NCI-H1092 (cell line): ENCODE measurements at regions not wholly inside any gene's neighbourhood (a gene's known extent, or its start where the extent isn't known, plus 50 kb on each side); places are given as distances from the start of the nearest gene placed in this dataset.

Experiments used
- DNase-seq: peaks from one replicate; lab custom pipeline; 2025; lab: John Stamatoyannopoulos, UW

GRCh38 chr18:60445341-60445740 is 72.8 kb upstream of the MC4R start:
- no peak for DNase-seq

- no peak for DNase-seq
These were observed 74.2 kb upstream of the MC4R start for GRCh38 chr18:60446821-60447220.

GRCh38 chr18:60448487-60449267 is 76.1 kb upstream of the MC4R start:
- DNase-seq: no peak

GRCh38 chr18:60452421-60452820 is 79.8 kb upstream of the MC4R start:
- no peak for DNase-seq

- DNase-seq: no peak
These were observed 94.1 kb upstream of the MC4R start for GRCh38 chr18:60466677-60467076.

- DNase-seq: no peak
These were observed 97.0 kb upstream of the MC4R start for GRCh38 chr18:60469387-60470100.

- DNase-seq: no peak
These were observed 99.1 kb upstream of the MC4R start for GRCh38 chr18:60471652-60472051.

- no peak for DNase-seq
These were observed 112.6 kb upstream of the MC4R start for GRCh38 chr18:60485201-60485600.

GRCh38 chr18:60493066-60493465 is 120.5 kb upstream of the MC4R start:
- no peak for DNase-seq

GRCh38 chr18:60499675-60500074 is 127.1 kb upstream of the MC4R start:
- no peak for DNase-seq

- no peak for DNase-seq
These were observed 128.4 kb upstream of the MC4R start for GRCh38 chr18:60500960-60501359.

GRCh38 chr18:60502591-60502990 is 130.0 kb upstream of the MC4R start:
- DNase-seq: no peak

GRCh38 chr18:60503199-60503598 is 130.6 kb upstream of the MC4R start:
- DNase-seq: no peak

- no peak for DNase-seq
These were observed 133.6 kb upstream of the MC4R start for GRCh38 chr18:60506190-60506589.

- no peak for DNase-seq
These were observed 134.1 kb upstream of the MC4R start for GRCh38 chr18:60506682-60507081.

GRCh38 chr18:60508108-60508507 is 135.5 kb upstream of the MC4R start:
- peak; percentile 14 for DNase-seq

- DNase-seq: no peak
These were observed 162.0 kb upstream of the MC4R start for GRCh38 chr18:60534538-60534937.

GRCh38 chr18:60537074-60537473 is 164.5 kb upstream of the MC4R start:
- DNase-seq: no peak

GRCh38 chr18:60538891-60539290 is 166.3 kb upstream of the MC4R start:
- no peak for DNase-seq

- DNase-seq: no peak
These were observed 169.1 kb upstream of the MC4R start for GRCh38 chr18:60541661-60542060.

GRCh38 chr18:60543646-60544045 is 171.1 kb upstream of the MC4R start:
- DNase-seq: no peak

- DNase-seq: peak; percentile 81
These were observed 176.9 kb upstream of the MC4R start for GRCh38 chr18:60549338-60549960.

- no peak for DNase-seq
These were observed 180.4 kb upstream of the MC4R start for GRCh38 chr18:60552948-60553347.
